Body of pancreas (tissue), 4 donors: ENCODE measurements at regions not wholly inside any gene's neighbourhood (a gene's known extent, or its start where the extent isn't known, plus 50 kb on each side); places are given as distances from the start of the nearest gene placed in this dataset.
"Not testable (repeated sequence)": the region's sequence is repeated elsewhere in the genome, so short reads cannot be mapped to it uniquely, and the experiment has no call there.

Experiments
- ATAC-seq: fragments of 150-250 bp; one replicate; pipeline ENCODE4 v1.9.1; 2016
- DNase-seq, 4 donors: peaks; one replicate each; pipeline ENCODE4 v3.0.0-alpha.2; 2019
- H3K27ac ChIP-seq, 4 donors: fragments of 200-600 bp; sonication (generic); 1 replicate in 3 of 4; 2 replicates in 1 of 4; pipeline versions ENCODE4 v1.5.1 to v1.6.1; 2016 to 2019; ENCODE audit warnings: mild to moderate bottlenecking in 1 of 4, mixed read lengths in 1 of 4, moderate library complexity in 1 of 4
- H3K27me3 ChIP-seq, 2 donors: fragments of 200-600 bp; sonication (generic); one replicate each; pipeline ENCODE4 v1.6.0; 2016; ENCODE audit warnings: mild to moderate bottlenecking in 1 of 2
- H3K36me3 ChIP-seq, 2 donors: fragments of 200-600 bp; sonication (generic); replicated peaks in 1 of 2; 2 replicates each; pipeline ENCODE4 v1.5.1; 2016; ENCODE audit warnings: low read depth in 2 of 2; ENCODE audit not compliant: insufficient read depth in 1 of 2
- H3K4me1 ChIP-seq: fragments of 200-600 bp; sonication (generic); one replicate; pipeline ENCODE4 v1.6.0; 2016
- H3K4me3 ChIP-seq, 2 donors: fragments of 200-600 bp; sonication (generic); 1 replicate in 1 of 2; 2 replicates in 1 of 2; pipeline ENCODE4 v1.5.1; 2016 to 2019
- H3K9me3 ChIP-seq, 3 donors: fragments of 200-600 bp; sonication (generic); 1 replicate in 2 of 3; 2 replicates in 1 of 3; pipeline ENCODE4 v1.5.1; 2016
- CTCF ChIP-seq, 7 experiments: fragments of 450-650 bp in 4 of 7; fragments of 200-600 bp in 3 of 7; sonication (generic) in 3 of 7; IDR thresholded peaks; one replicate each; pipeline ENCODE4 v1.5.1; 2016 to 2019; ENCODE audit warnings: antibody characterized with exemption in 7 of 7
- POLR2A ChIP-seq, 3 donors: fragments of 450-650 bp; IDR thresholded peaks; one replicate each; pipeline ENCODE4 v1.6.1; 2016; ENCODE audit warnings: antibody characterized with exemption in 3 of 3, mild to moderate bottlenecking in 2 of 3
- WGBS, 2 donors: methylation state at CpG; one replicate each; pipeline ENCODE4 v1.1.5; 2017; 5-methylcytosine and 5-hydroxymethylcytosine counted together
- intact Hi-C: fragments of 100-400 bp; cut with DNase I; formaldehyde crosslinking; loops from one replicate; pipeline ENCODE4 v1.15.1; 2023

- DNase-seq (no peak), ATAC-seq (no peak)
- Histone ChIP-seq H3K27ac (no peak overlapping the region), H3K36me3 (no peaks in the 10 kb centered on the region), H3K27me3 (no peaks in the 10 kb centered on the region), H3K9me3 (no peaks in the 10 kb centered on the region), H3K4me1 (peaks cover 6% of the 10 kb centered on the region), H3K4me3 (no peak overlapping the region)
- WGBS, 2 donors: 70 to 81% methylated on average over 8 of the region's 8 CpGs
- TF ChIP-seq POLR2A (IDR thresholded peaks at IDR 0.05) (no peak), CTCF (IDR thresholded peaks at IDR 0.05) (no peak)
- intact Hi-C loops: no loop called here
Measured at GRCh38 chr21:23127973-23128372, 2129.8 kb downstream of the NCAM2 start.

DNA sequence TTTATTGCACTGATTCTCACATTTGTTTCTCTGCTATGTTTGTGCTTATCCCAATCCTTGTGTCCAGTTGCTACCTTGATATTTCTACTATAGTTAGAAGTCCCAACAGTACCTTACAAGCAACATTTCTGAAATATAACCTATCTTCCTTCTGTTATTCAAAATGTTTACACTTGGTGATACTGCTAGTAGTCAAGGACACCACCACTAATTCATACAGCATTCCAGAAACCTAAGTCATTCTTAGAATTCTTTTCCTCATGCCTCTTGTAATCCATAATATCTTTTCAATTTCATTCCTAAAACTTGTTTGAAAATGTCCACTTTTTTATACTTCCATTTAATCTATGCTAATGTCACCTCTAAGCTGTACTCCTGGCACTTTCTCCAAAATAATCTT lies 2132.1 kb downstream of the NCAM2 start:
- Histone ChIP-seq H3K36me3 (no peaks in the 10 kb centered on the region), H3K27ac (no peak overlapping the region), H3K9me3 (no peaks in the 10 kb centered on the region), H3K27me3 (no peaks in the 10 kb centered on the region), H3K4me1 (peaks cover 6% of the 10 kb centered on the region), H3K4me3 (no peak overlapping the region)
- DNase-seq: no peak
- intact Hi-C loops: no loop called here
- no peak for TF ChIP-seq POLR2A (IDR thresholded peaks at IDR 0.05)
- no peak for TF ChIP-seq CTCF (IDR thresholded peaks at IDR 0.05)
- ATAC-seq: no peak

- no peaks in the 10 kb centered on the region for H3K9me3 ChIP-seq
- DNase-seq (no peak), ATAC-seq (no peak)
- 32 to 44% methylated on average over 6 of the region's 6 CpGs for WGBS, 2 donors
- no peaks in the 10 kb centered on the region for H3K27me3 ChIP-seq
- no peak for TF ChIP-seq POLR2A (IDR thresholded peaks at IDR 0.05)
- TF ChIP-seq CTCF (IDR thresholded peaks at IDR 0.05): peak in 1 of 7 experiments; percentile 3
- H3K4me1 ChIP-seq: peaks cover 6% of the 10 kb centered on the region
- no peak overlapping the region for H3K4me3 ChIP-seq
- no peak overlapping the region for H3K27ac ChIP-seq
- H3K36me3 ChIP-seq: no peaks in the 10 kb centered on the region
- intact Hi-C loops: no loop called here
Measured at GRCh38 chr21:23131177-23131576, 2133.0 kb downstream of the NCAM2 start.

- Histone ChIP-seq H3K27me3 (no peaks in the 10 kb centered on the region), H3K27ac (no peak overlapping the region), H3K4me3 (no peak overlapping the region), H3K4me1 (no peaks in the 10 kb centered on the region), H3K9me3 (no peaks in the 10 kb centered on the region), H3K36me3 (no peaks in the 10 kb centered on the region)
- WGBS, 2 donors: 59 to 60% methylated on average over 2 of the region's 2 CpGs
- intact Hi-C loops: no loop called here
- ATAC-seq (no peak), DNase-seq (no peak)
- no peak for TF ChIP-seq POLR2A (IDR thresholded peaks at IDR 0.05)
- no peak for TF ChIP-seq CTCF (IDR thresholded peaks at IDR 0.05)
Measured at GRCh38 chr21:23138797-23139196, 2140.6 kb downstream of the NCAM2 start.

DNA sequence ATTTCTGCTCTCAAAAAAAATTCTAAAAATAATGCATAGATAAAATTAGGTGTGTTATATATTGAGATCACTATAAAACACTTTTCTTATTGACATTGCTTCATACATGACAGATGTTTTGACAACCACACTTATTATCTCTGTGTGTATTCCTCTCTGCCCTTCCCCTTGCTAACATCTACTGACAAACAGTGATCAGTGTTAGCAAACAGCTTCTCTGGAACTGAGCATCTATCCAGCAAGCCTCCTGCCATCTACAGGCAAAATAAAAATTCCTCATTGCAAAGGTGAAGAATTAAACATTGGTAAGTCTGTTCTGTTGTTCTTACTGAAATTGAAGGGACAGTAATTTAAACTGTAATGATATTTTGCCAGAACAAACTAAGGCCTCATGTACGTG lies 2153.9 kb downstream of the NCAM2 start:
- WGBS, 2 donors: 14 to 35% methylated on average over 1 of the region's 1 CpG
- Histone ChIP-seq H3K9me3 (no peaks in the 10 kb centered on the region), H3K36me3 (no peaks in the 10 kb centered on the region), H3K4me3 (no peak overlapping the region), H3K4me1 (no peaks in the 10 kb centered on the region), H3K27me3 (no peaks in the 10 kb centered on the region), H3K27ac (no peak overlapping the region)
- ATAC-seq (no peak), DNase-seq (no peak)
- intact Hi-C loops: no loop called here
- TF ChIP-seq POLR2A (IDR thresholded peaks at IDR 0.05): no peak
- no peak for TF ChIP-seq CTCF (IDR thresholded peaks at IDR 0.05)

DNA sequence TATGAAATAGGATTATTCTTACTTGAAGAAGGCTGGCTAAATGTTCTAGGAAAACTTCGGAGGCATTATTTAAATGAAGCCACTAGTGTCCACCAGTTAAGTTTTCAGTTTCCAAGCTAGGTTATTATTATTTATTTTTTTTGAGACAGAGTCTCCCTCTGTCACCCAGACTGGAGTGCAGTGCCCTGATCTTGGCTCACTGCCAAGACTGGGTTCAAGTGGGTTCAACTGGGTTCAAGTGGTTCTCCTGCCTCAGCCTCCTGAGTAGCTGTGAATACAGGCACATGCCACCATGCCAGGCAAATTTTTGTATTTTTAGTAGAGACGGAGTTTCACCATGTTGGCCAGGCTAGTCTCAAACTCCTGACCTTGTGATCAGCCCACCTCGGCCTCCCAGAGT lies 2155.6 kb downstream of the NCAM2 start:
- 65 to 78% methylated on average over 3 of the region's 3 CpGs for WGBS, 2 donors
- H3K4me1 ChIP-seq, DNase-seq, intact Hi-C loops, H3K4me3 ChIP-seq, H3K27ac ChIP-seq, ATAC-seq, H3K36me3 ChIP-seq, H3K27me3 ChIP-seq, H3K9me3 ChIP-seq: not testable (repeated sequence)
